OCI-LY1 (cell line): ENCODE measurements at regions not wholly inside any gene's neighbourhood (a gene's known extent, or its start where the extent isn't known, plus 50 kb on each side); places are given as distances from the start of the nearest gene placed in this dataset.

Experiments used
- H2AFZ ChIP-seq: fragments of 200-600 bp; sonication (generic), shearing (Covaris generic); 2 replicates; pipeline ENCODE4 v1.6.0; 2014; ENCODE audit warnings: antibody characterized with exemption, mild to moderate bottlenecking, low read length
- H3F3A ChIP-seq: fragments of 200-600 bp; sonication (generic), shearing (Covaris generic); 2 replicates; pipeline ENCODE4 v1.6.0; 2014; ENCODE audit warnings: mild to moderate bottlenecking, antibody characterized with exemption, low read length, moderate library complexity; ENCODE audit not compliant: insufficient read depth
- H3K27ac ChIP-seq: fragments of 200-600 bp; sonication (generic); 2 replicates; pipeline ENCODE4 v1.5.1; 2014; ENCODE audit warnings: low read length, mixed run types, mild to moderate bottlenecking, low read depth; ENCODE audit not compliant: poor library complexity, severe bottlenecking
- H3K27me3 ChIP-seq: fragments of 200-600 bp; sonication (generic); 2 replicates; pipeline ENCODE4 v1.6.0; 2014; ENCODE audit warnings: antibody characterized with exemption, mild to moderate bottlenecking, low read length, moderate library complexity; ENCODE audit not compliant: insufficient read depth
- H3K36me3 ChIP-seq: fragments of 200-600 bp; sonication (generic); 2 replicates; pipeline ENCODE4 v1.6.1; 2014; ENCODE audit warnings: mild to moderate bottlenecking, antibody characterized with exemption, low read length, moderate library complexity, mixed read lengths; ENCODE audit not compliant: insufficient read depth
- H3K4me1 ChIP-seq: fragments of 200-600 bp; sonication (generic); 2 replicates; pipeline ENCODE4 v1.5.1; 2014; ENCODE audit warnings: mild to moderate bottlenecking, low read length, moderate library complexity; ENCODE audit not compliant: insufficient read depth, severe bottlenecking
- H3K4me2 ChIP-seq: fragments of 200-600 bp; sonication (generic), shearing (Covaris generic); 2 replicates; pipeline ENCODE4 v1.6.1; 2014; ENCODE audit warnings: low read length
- H3K4me3 ChIP-seq: fragments of 200-600 bp; sonication (generic); 2 replicates; pipeline ENCODE4 v1.5.1; 2014; ENCODE audit warnings: low read length, low read depth, mild to moderate bottlenecking, mixed read lengths; ENCODE audit not compliant: poor library complexity, severe bottlenecking
- H3K79me2 ChIP-seq: fragments of 200-600 bp; shearing (Covaris generic); 2 replicates; pipeline ENCODE4 v1.6.1; 2016; ENCODE audit warnings: mixed run types, low read length, mixed read lengths; ENCODE audit not compliant: insufficient read depth
- H3K9ac ChIP-seq: fragments of 200-600 bp; sonication (generic), shearing (Covaris generic); 2 replicates; pipeline ENCODE4 v1.6.1; 2014; ENCODE audit warnings: mild to moderate bottlenecking, low read length, mixed read lengths
- H3K9me2 ChIP-seq: fragments of 200-600 bp; sonication (generic), shearing (Covaris generic); 2 replicates; pipeline ENCODE4 v1.6.1; 2014; ENCODE audit warnings: low read depth, mild to moderate bottlenecking, low read length, mixed read lengths
- H3K9me3 ChIP-seq: fragments of 200-600 bp; shearing (Covaris generic); 2 replicates; pipeline ENCODE4 v1.6.1; 2014; ENCODE audit warnings: low read length, mixed read lengths
- H4K20me1 ChIP-seq: fragments of 200-600 bp; sonication (generic), shearing (Covaris generic); 2 replicates; pipeline ENCODE4 v1.6.0; 2016; ENCODE audit warnings: mild to moderate bottlenecking, low read length; ENCODE audit not compliant: insufficient read depth
- EZH2 ChIP-seq: fragments of 200-600 bp; sonication (generic), shearing (Covaris generic); IDR thresholded peaks from 2 replicates; pipeline ENCODE4 v1.8.0; 2017; ENCODE audit warnings: borderline replicate concordance, mixed run types, mild to moderate bottlenecking, antibody characterized with exemption, low read length, moderate library complexity, mixed read lengths
- TF ChIP-seq, protein P1 (sequence below): fragments of 200-600 bp; sonication (generic), shearing (Covaris generic); IDR thresholded peaks from 2 replicates; pipeline ENCODE4 v1.5.1; 2017; ENCODE audit warnings: mild to moderate bottlenecking, antibody characterized with exemption, low read length, moderate library complexity, mixed read lengths

DNA sequence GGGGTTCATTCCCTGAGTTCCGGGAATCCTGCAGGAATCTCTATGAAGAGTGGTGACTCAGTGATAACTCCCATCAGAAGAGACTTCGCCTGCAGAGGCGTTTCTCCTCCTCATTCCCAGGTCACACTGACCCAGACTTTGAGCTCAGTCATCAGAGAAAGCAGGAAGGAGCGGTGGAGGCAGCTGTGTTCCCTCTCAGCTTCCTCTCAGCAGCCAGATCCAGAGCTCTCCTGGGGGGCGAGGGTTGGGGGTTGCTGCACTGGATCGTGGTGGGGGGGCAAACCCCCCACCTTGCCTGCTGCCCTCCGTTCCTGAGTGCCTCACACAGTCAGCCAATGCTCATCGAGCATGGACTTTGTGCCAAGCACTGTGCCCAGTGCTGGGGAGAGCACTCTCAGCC, 271.2 kb downstream of the CBLN1 start:
- H3K9me2 ChIP-seq: no peaks in the 10 kb centered on the region
- H3K36me3 ChIP-seq: no peaks in the 10 kb centered on the region
- TF ChIP-seq, protein P1, sequence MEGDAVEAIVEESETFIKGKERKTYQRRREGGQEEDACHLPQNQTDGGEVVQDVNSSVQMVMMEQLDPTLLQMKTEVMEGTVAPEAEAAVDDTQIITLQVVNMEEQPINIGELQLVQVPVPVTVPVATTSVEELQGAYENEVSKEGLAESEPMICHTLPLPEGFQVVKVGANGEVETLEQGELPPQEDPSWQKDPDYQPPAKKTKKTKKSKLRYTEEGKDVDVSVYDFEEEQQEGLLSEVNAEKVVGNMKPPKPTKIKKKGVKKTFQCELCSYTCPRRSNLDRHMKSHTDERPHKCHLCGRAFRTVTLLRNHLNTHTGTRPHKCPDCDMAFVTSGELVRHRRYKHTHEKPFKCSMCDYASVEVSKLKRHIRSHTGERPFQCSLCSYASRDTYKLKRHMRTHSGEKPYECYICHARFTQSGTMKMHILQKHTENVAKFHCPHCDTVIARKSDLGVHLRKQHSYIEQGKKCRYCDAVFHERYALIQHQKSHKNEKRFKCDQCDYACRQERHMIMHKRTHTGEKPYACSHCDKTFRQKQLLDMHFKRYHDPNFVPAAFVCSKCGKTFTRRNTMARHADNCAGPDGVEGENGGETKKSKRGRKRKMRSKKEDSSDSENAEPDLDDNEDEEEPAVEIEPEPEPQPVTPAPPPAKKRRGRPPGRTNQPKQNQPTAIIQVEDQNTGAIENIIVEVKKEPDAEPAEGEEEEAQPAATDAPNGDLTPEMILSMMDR: no peak
- TF ChIP-seq EZH2: no peak
- H3K4me1 ChIP-seq: no peaks in the 10 kb centered on the region
- no peak overlapping the region for H3K27ac ChIP-seq
- no peaks in the 10 kb centered on the region for H3K79me2 ChIP-seq
- no peak overlapping the region for H2AFZ ChIP-seq
- no peak overlapping the region for H3K4me3 ChIP-seq
- H3K9ac ChIP-seq: no peak overlapping the region
- H4K20me1 ChIP-seq: no peaks in the 10 kb centered on the region
- H3K27me3 ChIP-seq: no peaks in the 10 kb centered on the region
- no peak overlapping the region for H3K4me2 ChIP-seq
- H3K9me3 ChIP-seq: no peaks in the 10 kb centered on the region
- no peaks in the 10 kb centered on the region for H3F3A ChIP-seq

DNA sequence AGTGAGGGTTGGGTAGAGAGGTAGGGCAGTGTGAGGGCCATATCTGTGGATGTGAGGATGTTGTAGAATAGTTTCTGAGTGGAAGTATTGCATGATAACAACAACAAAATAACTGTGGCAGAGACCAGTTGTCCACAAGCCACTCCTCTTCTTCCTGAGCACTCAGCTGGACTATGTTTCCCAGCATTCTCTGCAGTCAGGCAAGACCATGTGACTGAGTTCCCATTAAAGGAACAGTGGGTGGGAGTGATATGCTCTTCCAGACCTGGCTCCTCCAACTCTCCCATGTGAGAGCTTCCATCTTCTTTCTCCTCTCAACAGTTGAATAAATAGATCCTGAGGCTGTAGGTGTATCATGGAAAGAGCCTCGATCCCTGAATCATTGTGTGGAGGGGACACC, 272.4 kb downstream of the CBLN1 start:
- H3K9me2 ChIP-seq: no peaks in the 10 kb centered on the region
- H3K27me3 ChIP-seq: no peaks in the 10 kb centered on the region
- H4K20me1 ChIP-seq: no peaks in the 10 kb centered on the region
- H3F3A ChIP-seq: no peaks in the 10 kb centered on the region
- no peak for TF ChIP-seq EZH2
- TF ChIP-seq, protein P1: no peak
- H3K36me3 ChIP-seq: no peaks in the 10 kb centered on the region
- H3K9ac ChIP-seq: no peak overlapping the region
- H3K9me3 ChIP-seq: no peaks in the 10 kb centered on the region
- H3K4me2 ChIP-seq: no peak overlapping the region
- H3K4me1 ChIP-seq: no peaks in the 10 kb centered on the region
- no peaks in the 10 kb centered on the region for H3K79me2 ChIP-seq
- no peak overlapping the region for H3K4me3 ChIP-seq
- H3K27ac ChIP-seq: no peak overlapping the region
- no peak overlapping the region for H2AFZ ChIP-seq

DNA sequence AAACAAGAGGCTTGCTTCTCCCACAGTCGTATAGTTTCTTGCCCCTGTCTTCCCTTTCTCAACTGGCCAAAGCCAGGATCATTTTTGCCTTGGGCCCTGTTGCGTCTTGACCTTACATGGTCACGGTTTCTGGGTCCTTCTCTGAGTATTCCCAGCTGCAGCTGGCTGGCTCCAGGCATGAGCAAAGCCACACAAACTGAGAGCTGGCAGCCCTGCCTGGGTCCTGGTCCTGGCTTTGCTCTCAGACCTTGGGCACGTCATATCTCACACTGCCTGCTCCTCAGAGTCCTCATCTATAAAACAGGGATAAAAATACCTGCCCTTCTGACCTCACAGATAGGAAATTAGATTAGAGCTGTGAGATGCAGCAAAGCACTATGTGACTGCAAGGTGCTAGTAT, 277.6 kb downstream of the CBLN1 start:
- Histone ChIP-seq H3K4me3 (no peak overlapping the region), H4K20me1 (no peaks in the 10 kb centered on the region), H3K27me3 (no peaks in the 10 kb centered on the region), H3K79me2 (no peaks in the 10 kb centered on the region), H3K9me2 (no peaks in the 10 kb centered on the region), H3K4me2 (no peak overlapping the region), H3F3A (no peaks in the 10 kb centered on the region), H3K9me3 (no peaks in the 10 kb centered on the region), H3K27ac (no peak overlapping the region), H2AFZ (no peak overlapping the region), H3K9ac (no peak overlapping the region), H3K4me1 (no peaks in the 10 kb centered on the region), H3K36me3 (no peaks in the 10 kb centered on the region)
- TF ChIP-seq EZH2: no peak
- TF ChIP-seq, protein P1: no peak
